Sigmoid colon (tissue), 6 donors: ENCODE measurements at regions not wholly inside any gene's neighbourhood (a gene's known extent, or its start where the extent isn't known, plus 50 kb on each side); places are given as distances from the start of the nearest gene placed in this dataset.

Source experiments
- DNase-seq: peaks from one replicate; pipeline ENCODE4 v3.0.0-alpha.2; 2019
- H3K27ac ChIP-seq, 4 donors: fragments of 200-600 bp; sonication (generic); one replicate each; pipeline ENCODE4 v1.5.1; 2016 to 2019; ENCODE audit warnings: mild to moderate bottlenecking in 1 of 4
- H3K27me3 ChIP-seq, 3 donors: fragments of 200-600 bp; sonication (generic); one replicate each; pipeline ENCODE4 v1.5.1; 2019; ENCODE audit warnings: mild to moderate bottlenecking in 1 of 3
- H3K36me3 ChIP-seq, 4 donors: fragments of 200-600 bp; sonication (generic); one replicate each; pipeline ENCODE4 v1.5.1; 2016 to 2019
- H3K4me1 ChIP-seq, 4 donors: fragments of 200-600 bp; sonication (generic); one replicate each; pipeline ENCODE4 v1.5.1; 2017 to 2019
- H3K4me3 ChIP-seq, 4 donors: fragments of 200-600 bp; sonication (generic); one replicate each; pipeline ENCODE4 v1.5.1; 2017 to 2019; ENCODE audit warnings: mild to moderate bottlenecking in 2 of 4, moderate library complexity in 1 of 4
- H3K9me3 ChIP-seq, 4 donors: fragments of 200-600 bp in 3 of 4; sonication (generic) in 3 of 4; one replicate each; pipeline versions ENCODE4 v1.5.1 to v1.6.1; 2013 to 2019
- EP300 ChIP-seq, 4 donors: sonication (generic); formaldehyde crosslinking; IDR thresholded peaks; one replicate each; pipeline ENCODE4 v1.6.1; 2017; ENCODE audit warnings: antibody characterized with exemption in 4 of 4
- POLR2A ChIP-seq, 2 donors: fragments of 450-650 bp; IDR thresholded peaks; one replicate each; pipeline ENCODE4 v1.6.1; 2016; ENCODE audit warnings: antibody characterized with exemption in 2 of 2, mild to moderate bottlenecking in 2 of 2, moderate library complexity in 2 of 2
- POLR2AphosphoS5 ChIP-seq, 4 donors: sonication (generic); formaldehyde crosslinking; IDR thresholded peaks; one replicate each; pipeline ENCODE4 v1.6.1; 2017; ENCODE audit warnings: antibody characterized with exemption in 4 of 4
- WGBS, 2 donors: extraction: QIAGEN DNeasy Blood & Tissue Kit; methylation state at CpG; one replicate each; pipeline ENCODE4 v1.1.7; 2013; 5-methylcytosine and 5-hydroxymethylcytosine counted together
- intact Hi-C: fragments of 100-400 bp; cut with DNase I; formaldehyde crosslinking; loops from one replicate; pipeline ENCODE4 v1.15.1; 2023
- TF ChIP-seq, protein P1 (sequence below), 4 experiments: fragments of 450-650 bp in 3 of 4; fragments of 200-600 bp in 1 of 4; IDR thresholded peaks; one replicate each; pipeline ENCODE4 v1.5.1; 2016 to 2019; ENCODE audit warnings: antibody characterized with exemption in 4 of 4, mild to moderate bottlenecking in 3 of 4, moderate library complexity in 2 of 4
- donor health status: healthy with polysubstance abuse.
- donor health status: healthy.

DNA sequence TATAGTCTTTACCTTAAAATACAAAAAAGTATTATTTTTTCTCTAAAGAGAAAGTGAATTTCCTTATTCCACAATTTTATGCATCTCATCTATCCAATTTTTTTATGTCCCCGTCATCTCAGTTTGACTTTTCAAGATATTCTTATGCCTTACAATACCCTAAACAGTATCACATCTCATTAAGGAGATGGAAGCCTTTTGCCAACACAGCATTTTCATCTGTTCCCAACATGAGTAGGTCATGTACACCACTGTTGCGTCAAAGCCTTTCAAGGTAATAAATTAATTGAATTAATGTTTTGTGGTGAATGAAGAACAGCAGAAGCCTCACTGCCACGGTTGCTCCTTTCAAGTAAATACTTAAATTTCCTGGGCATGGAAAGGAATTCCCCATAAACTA is 299.4 kb downstream of the EPHA4 start:
- 81 to 89% methylated on average over 3 of the region's 3 CpGs for WGBS, 2 donors

DNA sequence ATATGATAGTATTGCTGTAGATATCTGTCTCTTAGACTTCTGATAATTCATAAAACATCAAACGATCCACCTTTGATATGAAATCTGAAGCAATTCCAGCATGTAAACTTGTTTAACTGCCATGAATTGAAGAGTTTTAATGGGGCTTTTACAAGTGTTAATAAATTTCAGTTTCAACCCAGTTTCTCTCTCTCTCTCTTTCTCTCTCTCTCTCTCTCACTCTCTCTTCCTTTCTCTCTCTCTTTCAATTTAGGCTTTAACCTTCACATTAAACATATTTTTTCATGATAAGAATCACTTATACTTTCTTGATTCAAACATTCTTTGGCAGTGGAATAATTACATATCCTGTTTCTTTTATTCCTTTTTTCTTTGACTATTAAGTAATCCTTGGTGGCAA is 296.1 kb downstream of the EPHA4 start:
- H3K27me3 ChIP-seq = no peaks in the 10 kb centered on the region
- peaks cover 0 to 10% (median 0%) of the 10 kb centered on the region in 4 donors for H3K4me1 ChIP-seq
- no peak overlapping the region for H3K27ac ChIP-seq
- no peak overlapping the region for H3K4me3 ChIP-seq
- H3K9me3 ChIP-seq = no peaks in the 10 kb centered on the region
- TF ChIP-seq EP300 (IDR thresholded peaks at IDR 0.05) (no peak), POLR2A (IDR thresholded peaks at IDR 0.05) (no peak), POLR2AphosphoS5 (IDR thresholded peaks at IDR 0.05) (no peak)
- TF ChIP-seq, protein P1, sequence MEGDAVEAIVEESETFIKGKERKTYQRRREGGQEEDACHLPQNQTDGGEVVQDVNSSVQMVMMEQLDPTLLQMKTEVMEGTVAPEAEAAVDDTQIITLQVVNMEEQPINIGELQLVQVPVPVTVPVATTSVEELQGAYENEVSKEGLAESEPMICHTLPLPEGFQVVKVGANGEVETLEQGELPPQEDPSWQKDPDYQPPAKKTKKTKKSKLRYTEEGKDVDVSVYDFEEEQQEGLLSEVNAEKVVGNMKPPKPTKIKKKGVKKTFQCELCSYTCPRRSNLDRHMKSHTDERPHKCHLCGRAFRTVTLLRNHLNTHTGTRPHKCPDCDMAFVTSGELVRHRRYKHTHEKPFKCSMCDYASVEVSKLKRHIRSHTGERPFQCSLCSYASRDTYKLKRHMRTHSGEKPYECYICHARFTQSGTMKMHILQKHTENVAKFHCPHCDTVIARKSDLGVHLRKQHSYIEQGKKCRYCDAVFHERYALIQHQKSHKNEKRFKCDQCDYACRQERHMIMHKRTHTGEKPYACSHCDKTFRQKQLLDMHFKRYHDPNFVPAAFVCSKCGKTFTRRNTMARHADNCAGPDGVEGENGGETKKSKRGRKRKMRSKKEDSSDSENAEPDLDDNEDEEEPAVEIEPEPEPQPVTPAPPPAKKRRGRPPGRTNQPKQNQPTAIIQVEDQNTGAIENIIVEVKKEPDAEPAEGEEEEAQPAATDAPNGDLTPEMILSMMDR (IDR thresholded peaks at IDR 0.05) = no peak
- intact Hi-C loops = no loop called here
- DNase-seq = no peak
- WGBS, 2 donors = 44 to 70% methylated on average over 1 of the region's 1 CpG
- H3K36me3 ChIP-seq = no peaks in the 10 kb centered on the region

More for the DNA sequence above, 299.4 kb downstream of the EPHA4 start:
- no peak overlapping the region for H3K27ac ChIP-seq
- H3K36me3 ChIP-seq = no peaks in the 10 kb centered on the region
- no peaks in the 10 kb centered on the region for H3K9me3 ChIP-seq
- no peak overlapping the region for H3K4me3 ChIP-seq
- H3K27me3 ChIP-seq = no peaks in the 10 kb centered on the region
- TF ChIP-seq POLR2A (IDR thresholded peaks at IDR 0.05) (no peak), EP300 (IDR thresholded peaks at IDR 0.05) (no peak), POLR2AphosphoS5 (IDR thresholded peaks at IDR 0.05) (no peak)
- TF ChIP-seq, protein P1 (IDR thresholded peaks at IDR 0.05) = no peak
- no peak for DNase-seq
- peaks cover 0 to 10% (median 0%) of the 10 kb centered on the region in 4 donors for H3K4me1 ChIP-seq
- intact Hi-C loops = no loop called here

DNA sequence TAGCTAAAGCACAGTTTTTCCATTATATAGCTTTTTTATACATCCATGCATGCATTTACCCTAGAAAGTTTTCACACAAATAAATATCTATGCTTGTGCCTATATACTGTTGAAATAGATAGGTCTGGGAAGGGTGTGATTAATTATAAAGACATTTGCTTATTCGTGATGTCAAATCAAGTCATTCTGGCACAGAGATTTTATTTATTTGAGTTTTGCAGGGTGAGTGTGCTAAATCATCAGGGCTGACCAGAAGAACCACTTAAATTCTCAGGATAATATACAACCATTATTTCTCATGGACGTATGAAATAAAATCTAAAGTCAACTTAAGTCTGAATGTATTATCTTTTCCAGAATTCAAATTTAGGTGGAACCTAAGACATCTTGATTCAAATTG is 295.5 kb downstream of the EPHA4 start:
- WGBS, 2 donors = 88 to 89% methylated on average over 2 of the region's 2 CpGs
- no peak for DNase-seq
- H3K4me1 ChIP-seq = peaks cover 0 to 10% (median 0%) of the 10 kb centered on the region in 4 donors
- intact Hi-C loops = no loop called here
- no peaks in the 10 kb centered on the region for H3K27me3 ChIP-seq
- TF ChIP-seq POLR2AphosphoS5 (IDR thresholded peaks at IDR 0.05) = no peak
- no peaks in the 10 kb centered on the region for H3K36me3 ChIP-seq
- H3K4me3 ChIP-seq = no peak overlapping the region
- H3K27ac ChIP-seq = no peak overlapping the region
- H3K9me3 ChIP-seq = no peaks in the 10 kb centered on the region

DNA sequence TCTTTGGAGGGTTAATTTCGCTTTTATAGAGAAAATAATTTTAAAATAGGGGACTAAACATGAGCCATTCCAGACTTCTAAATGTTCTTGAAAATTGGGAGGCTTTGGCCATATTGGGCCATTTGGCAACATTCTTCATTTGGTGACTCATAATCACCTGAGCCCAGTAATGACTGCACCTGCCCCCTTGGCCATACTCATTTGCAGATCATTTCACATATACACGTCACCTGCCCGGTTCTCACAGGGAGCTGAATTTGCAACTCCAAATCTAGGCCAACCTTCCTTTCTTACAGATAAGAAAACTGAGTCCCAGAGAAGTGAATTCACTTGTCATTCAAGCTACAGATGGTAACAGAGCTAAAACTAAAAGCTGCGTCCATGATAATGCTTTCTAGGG is 289.7 kb downstream of the EPHA4 start:
- TF ChIP-seq EP300 (IDR thresholded peaks at IDR 0.05) (no peak), POLR2AphosphoS5 (IDR thresholded peaks at IDR 0.05) (no peak), POLR2A (IDR thresholded peaks at IDR 0.05) (no peak)
- TF ChIP-seq, protein P1 (IDR thresholded peaks at IDR 0.05) = no peak
- 93% methylated on average over 4 of the region's 4 CpGs for WGBS, 2 donors
- DNase-seq = no peak
- Histone ChIP-seq H3K27ac (no peak overlapping the region), H3K9me3 (no peaks in the 10 kb centered on the region), H3K27me3 (no peaks in the 10 kb centered on the region), H3K4me1 (no peaks in the 10 kb centered on the region), H3K4me3 (no peak overlapping the region), H3K36me3 (no peaks in the 10 kb centered on the region)
- intact Hi-C loops = no loop called here

DNA sequence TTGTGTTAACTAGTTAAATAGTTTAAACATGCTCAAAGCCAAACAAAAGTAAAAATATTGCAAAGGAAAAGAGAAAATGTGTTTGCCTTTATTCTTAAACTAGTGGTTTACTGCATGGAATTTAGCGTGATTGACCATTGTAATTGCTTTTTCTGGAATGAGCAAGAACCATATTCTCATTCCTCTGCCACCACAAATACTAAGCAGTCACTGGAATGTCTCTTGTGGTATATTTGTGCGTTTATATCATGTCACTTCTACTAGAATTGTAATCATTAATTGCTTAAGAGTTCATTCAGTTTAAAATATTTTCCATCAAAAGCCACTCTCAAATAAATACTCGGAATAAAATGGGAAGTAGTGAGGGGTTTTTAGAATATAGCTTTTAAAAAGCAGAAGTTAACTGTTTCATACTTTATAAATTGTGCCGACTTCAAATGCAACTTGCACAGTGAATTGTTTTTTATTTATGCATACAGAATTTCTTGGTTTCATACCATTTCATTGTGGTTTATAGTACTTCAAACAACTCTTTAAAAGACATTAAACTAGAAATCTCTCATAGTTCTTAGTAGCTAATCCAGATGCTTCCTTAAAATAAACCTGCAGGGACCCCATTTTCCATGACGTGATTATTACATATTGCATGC is 288.1 kb downstream of the EPHA4 start:
- no peak for TF ChIP-seq POLR2AphosphoS5 (IDR thresholded peaks at IDR 0.05)
- no peaks in the 10 kb centered on the region for H3K27me3 ChIP-seq
- WGBS, 2 donors = 45 to 75% methylated on average over 5 of the region's 5 CpGs
- no peaks in the 10 kb centered on the region for H3K4me1 ChIP-seq
- H3K36me3 ChIP-seq = no peaks in the 10 kb centered on the region
- intact Hi-C loops = no loop called here
- H3K9me3 ChIP-seq = no peaks in the 10 kb centered on the region
- DNase-seq = no peak
- no peak overlapping the region for H3K4me3 ChIP-seq
- no peak overlapping the region for H3K27ac ChIP-seq

DNA sequence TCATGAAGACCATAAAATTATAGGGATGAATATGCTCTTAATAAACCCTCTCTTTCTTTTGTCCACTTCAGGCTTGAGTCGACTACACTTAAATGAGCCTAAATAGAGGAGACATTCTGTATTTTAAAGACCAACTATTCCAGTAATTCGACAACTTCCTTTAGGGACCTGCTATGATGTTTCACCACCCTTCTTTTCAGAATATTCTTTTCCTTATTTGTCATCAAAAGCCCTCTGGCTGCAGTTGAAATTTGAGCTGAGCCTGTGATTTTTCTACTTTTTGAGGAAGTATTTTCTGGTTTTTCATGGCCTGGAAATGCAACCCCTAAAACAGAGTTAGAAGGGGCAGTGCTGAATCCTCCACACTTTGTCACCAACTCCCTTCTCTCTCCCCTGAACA is 287.0 kb downstream of the EPHA4 start:
- no peaks in the 10 kb centered on the region for H3K27me3 ChIP-seq
- WGBS, 2 donors = 81 to 82% methylated on average over 2 of the region's 2 CpGs
- H3K4me1 ChIP-seq = no peaks in the 10 kb centered on the region
- no peak overlapping the region for H3K27ac ChIP-seq
- TF ChIP-seq, protein P1 (IDR thresholded peaks at IDR 0.05) = no peak
- TF ChIP-seq POLR2A (IDR thresholded peaks at IDR 0.05) = no peak
- TF ChIP-seq POLR2AphosphoS5 (IDR thresholded peaks at IDR 0.05) = no peak
- no peak for TF ChIP-seq EP300 (IDR thresholded peaks at IDR 0.05)
- H3K9me3 ChIP-seq = no peaks in the 10 kb centered on the region
- H3K4me3 ChIP-seq = no peak overlapping the region
- H3K36me3 ChIP-seq = no peaks in the 10 kb centered on the region
- no peak for DNase-seq
- intact Hi-C loops = no loop called here
